HG03442 (cell line): ENCODE measurements at regions not wholly inside any gene's neighbourhood (a gene's known extent, or its start where the extent isn't known, plus 50 kb on each side); places are given as distances from the start of the nearest gene placed in this dataset.
A peak's percentile ranks its signal among the peaks of the same experiment; 100 is the strongest.
"Not testable (repeated sequence)": the region's sequence is repeated elsewhere in the genome, so short reads cannot be mapped to it uniquely, and the experiment has no call there.

Experiments
- ATAC-seq: cut with Tn5 transposase; IDR thresholded peaks from one replicate; pipeline ENCODE4 v1.9.1; 2021; ENCODE audit warnings: mild to moderate bottlenecking, moderate library complexity; ENCODE audit not compliant: unreplicated experiment

DNA sequence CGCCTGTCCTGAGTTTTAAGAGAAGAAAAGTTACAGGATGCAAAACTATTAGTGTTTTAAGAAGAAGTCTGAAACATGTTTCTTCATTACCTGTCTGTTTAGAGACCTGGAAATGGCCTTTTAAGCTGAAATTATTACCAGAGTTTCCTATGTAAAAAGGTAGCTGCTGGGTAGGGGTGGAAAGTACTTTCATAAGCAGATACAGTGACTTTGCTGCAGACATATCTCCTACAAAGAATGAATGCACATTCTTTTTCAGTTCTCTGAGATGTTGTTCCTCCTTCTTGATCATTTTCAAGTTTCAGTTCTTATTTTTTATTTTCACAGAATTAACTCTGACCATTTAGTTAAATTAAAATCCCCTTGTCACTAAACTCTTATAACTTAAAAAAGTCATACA, 1329.6 kb downstream of the KCNT2 start:
- no peak for ATAC-seq

DNA sequence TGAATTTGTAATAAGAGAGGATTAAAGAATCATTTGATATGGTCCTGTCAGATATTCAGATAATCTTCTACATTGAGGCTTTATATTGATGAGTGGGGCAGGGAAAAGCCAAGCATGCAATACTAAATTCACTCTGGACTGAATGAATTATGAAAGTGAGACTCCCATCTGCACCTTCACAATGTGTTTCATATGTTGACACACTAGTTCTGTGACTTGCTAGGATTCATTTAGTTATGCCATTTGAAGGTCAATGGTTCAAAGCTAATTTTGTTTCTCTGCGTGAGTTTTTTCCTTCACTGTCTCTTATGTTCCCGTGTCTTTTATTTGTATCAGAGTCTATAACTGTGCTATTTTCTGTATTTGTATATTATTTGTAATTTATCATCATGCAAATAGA, 1332.5 kb downstream of the KCNT2 start:
- ATAC-seq = no peak

DNA sequence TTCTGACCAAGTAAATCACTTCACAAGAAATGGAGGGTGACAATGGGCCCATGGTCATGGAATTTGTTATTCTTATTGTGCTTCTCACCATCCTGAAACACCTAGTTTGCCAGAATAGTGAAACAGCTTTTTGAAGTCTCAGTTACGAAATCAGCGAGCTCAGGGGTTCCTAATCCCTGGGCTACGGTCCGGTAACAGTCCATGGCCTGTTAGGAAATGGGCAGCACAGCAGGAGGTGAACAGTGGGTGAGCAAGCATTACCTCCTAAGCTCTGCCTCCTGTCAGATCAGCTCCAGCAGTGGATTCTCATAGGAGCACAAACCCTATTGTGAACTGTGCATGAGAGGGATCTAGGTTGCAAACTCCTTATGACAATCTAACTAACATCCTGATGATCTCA, 1356.3 kb downstream of the KCNT2 start:
- ATAC-seq = no peak

DNA sequence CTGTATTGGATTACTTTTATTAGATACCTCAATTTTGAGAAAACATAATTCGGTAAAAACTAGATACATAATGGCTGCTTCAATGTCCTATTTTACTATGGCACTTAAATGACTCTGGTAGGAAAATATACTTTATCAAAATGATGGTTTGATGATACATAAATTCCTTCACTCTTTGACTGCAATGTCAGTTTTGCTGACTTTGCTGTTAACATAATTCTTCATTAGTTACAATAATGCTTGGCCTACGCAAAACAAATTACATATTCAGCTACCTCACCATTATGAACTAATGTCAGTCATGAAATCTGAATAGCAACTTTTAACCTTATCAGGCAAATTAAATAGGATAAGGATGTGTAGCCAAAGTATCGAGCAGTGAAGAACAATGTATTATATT, 1364.7 kb downstream of the KCNT2 start:
- no peak for ATAC-seq

DNA sequence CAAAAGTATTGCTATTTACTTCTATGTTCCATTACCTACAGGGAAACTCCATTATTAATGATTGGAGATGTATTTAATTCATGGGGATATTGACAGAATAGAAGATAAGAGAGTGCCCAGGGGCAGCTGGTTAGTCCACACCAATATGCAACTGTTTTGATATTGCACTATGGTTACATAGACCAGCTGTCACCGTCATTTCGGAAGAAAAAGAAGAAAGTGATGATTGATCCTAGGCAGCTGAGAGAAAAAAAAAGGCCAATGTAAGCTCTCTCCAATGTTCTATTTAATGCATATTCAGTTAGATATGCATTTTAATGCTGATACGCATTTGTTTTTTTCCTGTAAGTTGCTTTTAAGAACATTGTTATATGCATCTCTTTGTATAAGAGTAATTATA, 1367.2 kb downstream of the KCNT2 start:
- ATAC-seq = no peak

DNA sequence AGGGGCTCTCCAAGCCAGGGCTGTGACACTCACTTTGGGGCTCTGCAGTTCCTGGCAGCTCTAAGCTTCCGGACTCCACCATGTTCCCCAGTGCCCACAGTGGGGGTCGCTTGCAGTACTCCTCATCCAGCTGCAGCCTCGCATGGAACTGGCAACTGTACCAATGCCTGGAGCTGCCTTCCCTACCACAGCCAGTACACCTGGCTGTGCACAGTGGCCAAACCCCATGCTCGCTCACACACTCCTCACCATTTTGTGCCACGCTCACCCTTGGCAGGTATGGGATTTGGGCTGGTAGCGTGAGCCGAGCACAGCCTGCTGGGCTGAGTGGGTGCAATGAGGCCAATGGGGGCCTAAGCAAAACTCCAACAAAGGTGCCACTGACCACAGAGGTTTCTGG, 1369.9 kb downstream of the KCNT2 start:
- ATAC-seq = no peak

DNA sequence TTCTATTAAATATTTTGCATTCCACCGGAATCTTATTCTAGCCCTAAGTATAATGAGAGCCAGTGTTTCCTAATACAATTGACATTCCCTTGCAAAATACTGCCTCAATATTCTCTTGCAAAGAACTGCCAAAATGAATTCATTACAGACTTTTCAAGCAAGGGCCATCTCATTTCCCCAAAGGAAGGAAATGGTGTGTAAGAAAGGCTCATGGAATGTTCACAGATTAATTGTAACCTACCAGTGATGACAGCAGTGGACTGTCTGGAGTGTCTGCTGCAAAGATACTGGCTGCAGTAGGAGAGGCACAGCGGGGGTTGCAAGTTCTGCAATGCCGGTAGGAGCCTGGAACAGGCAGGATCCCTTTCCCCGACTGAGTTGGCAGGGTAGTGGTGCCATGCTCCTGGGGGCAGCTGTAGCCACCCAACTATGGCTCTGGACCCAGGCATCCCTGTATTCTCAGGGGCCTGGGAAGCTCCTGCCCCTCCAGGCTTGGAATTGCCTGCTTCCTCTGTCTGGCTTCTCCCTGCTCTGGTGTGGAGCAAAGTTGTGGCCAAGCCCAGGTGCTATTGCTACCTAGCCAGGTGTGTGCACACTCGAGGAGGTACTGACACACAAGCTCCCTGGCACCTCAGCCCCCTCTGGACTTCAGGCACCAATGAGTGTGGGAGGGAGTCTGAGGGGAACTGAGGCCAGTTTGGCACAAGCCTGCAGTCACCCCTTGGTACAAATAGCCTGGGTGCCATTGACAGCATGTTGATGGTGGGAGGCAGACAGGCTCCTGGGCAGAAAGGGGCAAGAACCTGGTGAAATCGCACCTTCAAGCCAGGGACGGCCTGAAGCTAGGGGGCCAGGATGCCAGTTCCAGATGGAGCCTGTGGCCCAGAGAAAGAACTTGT, 1371.0 kb downstream of the KCNT2 start:
- ATAC-seq = no peak

DNA sequence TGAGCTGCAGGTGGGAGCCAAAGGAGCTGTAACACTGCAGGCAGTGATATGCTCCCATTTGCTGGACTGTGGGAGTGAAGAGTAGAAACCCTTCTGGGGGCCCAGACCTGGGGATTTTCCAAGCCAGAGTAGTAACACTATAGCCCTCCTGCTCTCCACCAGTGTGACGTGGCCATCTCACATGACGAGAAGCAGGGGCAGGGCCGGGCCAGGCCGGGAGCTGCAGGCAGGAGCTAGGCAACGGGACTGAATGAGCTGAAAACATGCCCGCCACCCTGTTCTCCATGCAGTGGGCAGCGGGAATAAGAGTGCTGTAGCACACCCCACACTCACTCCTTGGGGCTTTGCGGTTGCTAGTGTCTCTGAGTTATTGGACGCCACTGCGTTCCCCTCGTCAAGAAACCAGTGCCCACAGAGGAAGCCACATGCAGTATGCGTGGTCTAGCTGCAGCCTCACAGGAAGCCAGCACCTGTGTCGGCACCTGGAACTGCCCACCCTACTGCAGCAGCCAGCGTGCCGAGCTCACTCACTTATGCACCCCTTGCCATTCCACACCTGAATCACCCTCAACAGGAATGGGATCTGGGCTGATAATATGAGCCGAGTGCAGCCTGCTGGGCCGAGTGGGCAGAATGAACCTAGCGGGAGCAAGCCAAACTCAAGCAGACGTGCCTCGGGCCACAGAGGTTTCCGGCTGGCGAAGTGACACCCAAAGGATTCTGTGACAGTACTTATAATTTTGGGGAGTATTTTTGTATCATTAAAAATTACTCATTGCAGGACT, 1389.6 kb downstream of the KCNT2 start:
- ATAC-seq = no peak

DNA sequence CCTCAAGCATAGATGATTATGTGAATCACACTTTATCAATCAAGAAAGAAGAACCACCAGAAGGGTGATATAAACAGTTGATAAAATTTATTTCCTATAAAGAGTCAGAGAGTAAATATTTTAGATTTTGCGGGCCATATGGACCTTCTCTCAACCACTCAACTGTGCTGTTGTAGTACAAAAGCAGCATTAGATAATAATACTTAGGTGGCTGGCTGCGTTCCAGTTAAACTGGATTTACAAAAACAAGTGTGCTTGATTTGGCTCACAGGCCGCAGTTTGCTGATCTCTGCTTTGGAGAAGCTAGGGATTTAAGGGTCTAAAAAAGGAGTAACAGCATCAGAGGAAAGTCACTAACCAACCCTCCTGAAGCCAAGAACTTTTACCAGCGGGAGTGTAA, 1406.0 kb downstream of the KCNT2 start:
- no peak for ATAC-seq

DNA sequence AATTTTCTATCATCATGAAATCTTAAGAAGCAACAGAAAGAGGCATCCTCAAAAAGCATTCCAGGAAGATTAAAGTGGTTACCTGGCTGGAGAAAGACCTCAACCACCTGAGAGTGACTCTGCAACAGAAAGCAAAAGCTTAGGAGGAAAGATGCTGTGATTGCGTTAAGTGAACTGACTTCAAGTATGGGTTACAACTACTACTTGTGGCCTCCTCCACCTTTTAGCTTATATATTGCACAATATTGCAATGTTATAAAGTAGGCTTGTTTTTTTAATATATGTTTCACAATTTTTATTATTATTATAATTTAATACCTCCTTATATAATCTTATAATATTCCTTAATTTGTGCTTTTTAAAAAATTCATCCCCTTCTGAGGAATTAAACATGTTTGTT, 1407.5 kb downstream of the KCNT2 start:
- no peak for ATAC-seq

DNA sequence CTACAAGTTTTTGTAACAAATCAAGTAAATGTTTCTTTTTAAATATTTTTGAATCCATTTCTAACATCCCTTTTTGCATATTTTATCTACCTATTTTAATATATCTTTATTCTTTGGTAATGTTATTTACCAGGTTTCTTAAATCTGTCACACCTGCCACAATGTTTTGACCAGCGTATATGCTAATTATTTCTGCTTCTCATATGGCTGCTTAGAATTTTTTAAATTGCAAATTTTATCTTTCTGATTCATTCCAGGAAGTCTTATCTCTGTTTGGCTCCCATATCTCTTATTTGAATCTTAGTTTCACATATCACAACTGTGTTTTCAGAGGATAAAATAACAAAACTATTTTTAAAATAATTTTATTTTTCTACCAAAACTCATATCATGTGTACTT, 1411.1 kb downstream of the KCNT2 start:
- no peak for ATAC-seq

DNA sequence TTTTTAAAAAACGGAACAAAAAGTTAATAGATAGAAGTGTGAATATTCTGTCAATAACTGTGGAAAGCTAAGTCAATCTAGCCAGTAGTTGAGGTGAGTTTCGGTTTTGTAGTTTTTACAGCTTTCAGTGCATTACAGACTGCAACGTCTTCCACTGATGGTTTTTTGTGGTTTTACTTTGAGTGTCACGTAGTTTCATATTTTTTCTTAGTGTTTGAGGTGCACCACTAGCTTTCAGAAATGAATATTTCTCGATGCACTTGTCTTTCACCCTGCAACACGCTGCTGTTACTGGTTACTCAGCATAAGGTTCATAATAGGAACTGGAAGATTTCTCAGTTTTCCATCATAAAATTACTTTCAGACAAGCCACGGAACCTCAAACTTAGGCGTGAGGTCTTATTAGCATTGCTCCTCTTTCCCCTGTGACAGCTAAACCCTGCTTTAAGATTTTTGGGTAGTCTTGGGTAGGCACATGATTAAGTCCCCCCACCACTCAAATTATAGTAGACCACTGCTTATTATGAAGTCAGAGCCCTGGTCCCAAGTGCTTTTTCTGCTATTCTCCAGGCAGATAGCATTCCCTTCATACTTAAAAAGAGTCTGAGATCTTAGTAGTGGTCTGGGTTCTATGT, 1412.7 kb downstream of the KCNT2 start:
- ATAC-seq = peak; percentile 97

DNA sequence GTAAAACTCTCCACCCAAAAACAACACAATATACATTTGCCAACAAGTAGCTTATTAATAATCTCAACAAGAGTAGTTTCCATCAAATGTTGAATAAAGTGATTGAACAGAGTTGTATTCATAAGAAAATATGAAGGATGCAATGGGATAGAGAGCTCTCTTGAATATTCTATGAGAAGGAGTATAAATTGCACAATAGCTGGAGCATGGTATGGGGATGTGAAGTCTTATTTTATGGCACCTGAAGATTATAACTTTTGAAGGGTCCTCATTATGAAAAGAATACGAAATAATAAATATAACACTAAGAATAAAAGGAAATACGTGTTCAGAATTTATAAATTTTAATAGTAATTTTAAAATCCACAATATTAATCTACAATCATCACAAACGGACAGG, 1415.1 kb downstream of the KCNT2 start:
- ATAC-seq = no peak

DNA sequence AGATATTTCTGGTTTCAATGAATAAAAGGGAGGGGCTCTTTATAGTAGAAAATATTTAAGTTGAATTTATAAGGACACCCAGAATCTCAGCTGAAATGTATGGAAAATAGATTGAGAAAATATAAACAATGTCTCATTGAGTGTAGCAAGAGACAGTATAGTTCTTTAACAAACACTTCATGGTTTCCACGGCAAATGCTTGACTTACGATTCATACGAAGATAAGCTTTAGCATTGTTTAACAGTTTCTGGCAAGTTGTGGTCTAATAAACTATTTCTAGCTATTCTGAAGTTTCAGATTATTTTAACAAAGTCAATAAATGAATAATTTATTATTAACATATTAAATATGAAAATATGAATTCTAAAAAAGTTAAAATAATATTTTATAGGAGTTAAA, 1419.4 kb downstream of the KCNT2 start:
- ATAC-seq = no peak

DNA sequence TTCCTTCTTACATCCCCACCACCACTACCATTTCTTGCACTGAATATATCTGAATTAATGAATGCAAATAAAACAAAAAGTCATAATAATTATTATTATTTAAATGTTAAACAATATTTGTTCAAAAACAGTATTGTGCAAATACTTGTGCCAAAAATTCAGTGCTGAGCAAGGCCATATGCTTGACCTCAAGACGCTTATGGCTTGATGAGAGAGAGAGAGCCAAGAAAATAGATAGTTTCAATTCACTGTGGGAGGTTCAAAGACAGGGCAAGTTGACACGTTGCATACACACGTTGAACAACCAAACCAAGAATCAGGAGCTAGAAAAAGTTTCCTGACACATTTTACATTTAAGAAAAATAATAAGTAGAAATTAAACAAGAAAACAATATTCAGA, 1421.7 kb downstream of the KCNT2 start:
- ATAC-seq = no peak

DNA sequence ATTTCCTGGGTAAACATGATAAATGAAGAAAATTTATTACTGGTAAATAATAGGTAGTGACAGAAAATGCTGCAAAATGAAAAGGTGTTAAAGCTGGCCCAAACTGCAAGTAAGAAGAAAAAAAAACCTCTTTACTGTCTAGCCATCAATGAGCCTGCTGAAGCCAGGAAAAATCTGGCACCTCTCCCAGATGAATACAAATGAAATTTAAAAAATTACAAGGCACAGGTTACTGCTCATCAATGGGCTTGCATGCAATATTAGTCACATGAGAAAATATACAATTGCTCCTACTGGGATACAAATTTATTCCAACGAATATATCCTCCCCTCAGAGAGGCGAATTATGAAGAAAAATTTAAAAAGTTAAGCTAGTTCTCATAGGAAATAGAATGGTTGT, 1422.5 kb downstream of the KCNT2 start:
- no peak for ATAC-seq

DNA sequence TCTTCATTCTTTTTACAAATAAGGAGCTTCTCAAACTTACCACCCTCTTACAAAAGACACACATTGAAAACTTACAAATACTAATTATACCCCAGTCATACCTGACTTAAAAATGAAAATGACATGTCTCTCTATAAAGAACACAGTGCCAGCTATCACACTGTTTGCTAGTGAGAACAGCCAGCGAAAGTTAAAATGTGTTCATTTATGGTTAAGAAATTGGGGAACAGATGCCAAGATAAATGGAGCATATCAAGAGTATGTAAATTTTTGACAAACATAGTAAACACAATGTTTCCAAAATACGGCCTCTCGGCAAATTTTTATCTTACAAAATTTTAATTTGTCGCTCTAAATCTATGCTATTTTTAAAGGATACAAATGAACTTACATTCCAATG, 1422.9 kb downstream of the KCNT2 start:
- no peak for ATAC-seq

DNA sequence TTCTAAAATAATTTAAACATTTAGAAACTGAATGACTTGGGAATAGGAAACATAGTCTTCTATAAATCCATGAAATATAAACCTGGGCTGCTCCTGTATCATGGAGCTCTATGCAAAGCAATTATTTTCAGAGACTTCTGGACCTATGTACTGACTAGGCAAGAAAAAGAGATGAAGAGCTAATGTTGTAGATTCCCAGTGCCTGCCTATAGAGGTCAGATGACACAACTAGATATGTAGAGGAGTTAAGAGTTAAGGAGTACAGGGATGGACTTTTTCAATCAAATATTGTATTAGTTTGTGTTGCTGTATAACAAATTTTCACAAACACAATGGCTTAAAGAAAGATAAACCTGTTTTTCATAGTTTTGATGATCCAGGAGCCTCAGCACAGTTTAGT, 1434.5 kb downstream of the KCNT2 start:
- ATAC-seq = peak; percentile 54

DNA sequence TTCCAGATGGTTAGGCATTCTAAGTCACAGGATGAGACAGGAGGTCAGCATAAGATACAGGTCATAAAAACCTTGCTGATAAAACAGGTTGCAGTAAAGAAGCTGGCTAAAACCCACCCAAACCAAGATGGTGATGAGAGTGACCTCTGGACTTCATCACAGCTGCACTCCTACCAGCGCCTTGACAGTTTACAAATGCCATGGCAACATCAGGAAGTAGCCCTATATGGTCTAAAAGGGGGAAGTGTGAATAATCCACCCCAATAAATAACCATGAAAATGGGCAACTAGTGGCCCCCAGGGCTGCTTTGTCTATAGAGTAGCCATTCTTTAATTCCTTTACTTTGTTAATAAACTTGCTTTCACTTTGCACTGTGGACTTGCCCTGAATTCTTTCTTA, 1448.4 kb downstream of the KCNT2 start:
- ATAC-seq = not testable (repeated sequence)

DNA sequence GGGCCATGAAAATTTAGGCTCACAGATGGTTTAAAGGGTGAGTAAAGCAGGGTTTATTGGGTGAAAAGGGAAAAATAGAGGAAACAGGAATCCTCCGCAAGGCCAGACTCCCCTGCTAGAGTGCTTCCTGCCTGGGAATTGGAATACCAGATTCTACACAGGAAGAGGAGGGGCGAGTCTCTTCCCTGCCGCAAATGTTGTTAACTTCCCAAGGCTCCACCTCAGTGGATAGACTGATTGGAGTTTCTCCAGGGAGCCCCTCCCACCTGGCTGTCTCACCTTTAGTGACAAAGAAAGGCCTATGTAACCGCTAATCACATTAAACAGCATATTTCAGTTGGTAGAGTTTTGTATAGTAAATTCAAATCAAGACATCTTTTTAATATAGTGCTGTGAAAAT, 1450.1 kb downstream of the KCNT2 start:
- ATAC-seq = no peak

DNA sequence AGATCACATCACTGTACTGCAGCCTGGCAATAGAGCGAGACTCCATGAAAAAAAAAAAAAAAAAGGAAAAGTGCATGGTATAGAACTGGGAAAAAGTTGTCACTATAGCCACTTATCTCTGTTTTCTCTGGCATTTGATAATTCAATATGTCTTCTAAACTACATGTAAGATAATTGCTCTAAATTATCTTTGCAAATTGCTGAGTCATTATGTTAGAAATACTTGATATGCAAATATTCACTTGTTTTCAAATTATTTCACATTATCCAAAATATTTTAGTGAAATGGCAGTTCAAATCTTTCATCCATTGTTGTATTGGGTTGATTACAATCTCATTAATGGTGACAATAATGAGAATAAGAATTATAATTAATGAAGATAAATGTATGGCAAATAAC, 1455.1 kb downstream of the KCNT2 start:
- ATAC-seq = no peak

DNA sequence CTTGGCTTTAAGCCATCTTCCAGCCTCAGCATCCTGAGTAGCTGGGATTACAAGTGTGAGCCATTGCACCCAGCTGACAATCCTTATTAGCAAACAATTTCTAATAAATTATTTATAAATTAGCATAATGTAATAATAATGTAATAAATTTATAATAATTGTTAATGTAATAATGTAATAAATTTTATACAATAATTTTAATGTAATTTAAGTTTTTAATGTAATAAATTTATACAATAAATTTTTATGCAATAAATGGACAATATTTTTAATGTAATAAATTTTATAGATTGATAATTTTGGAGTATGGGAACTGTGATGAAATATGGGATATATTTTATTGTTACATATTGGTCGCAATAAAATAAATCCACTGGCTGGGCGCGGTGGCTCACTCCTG, 1457.5 kb downstream of the KCNT2 start:
- no peak for ATAC-seq
